ENCODE measurements at regions not wholly inside any gene's neighbourhood (a gene's known extent, or its start where the extent isn't known, plus 50 kb on each side); places are given as distances from the start of the nearest gene placed in this dataset.

DNA sequence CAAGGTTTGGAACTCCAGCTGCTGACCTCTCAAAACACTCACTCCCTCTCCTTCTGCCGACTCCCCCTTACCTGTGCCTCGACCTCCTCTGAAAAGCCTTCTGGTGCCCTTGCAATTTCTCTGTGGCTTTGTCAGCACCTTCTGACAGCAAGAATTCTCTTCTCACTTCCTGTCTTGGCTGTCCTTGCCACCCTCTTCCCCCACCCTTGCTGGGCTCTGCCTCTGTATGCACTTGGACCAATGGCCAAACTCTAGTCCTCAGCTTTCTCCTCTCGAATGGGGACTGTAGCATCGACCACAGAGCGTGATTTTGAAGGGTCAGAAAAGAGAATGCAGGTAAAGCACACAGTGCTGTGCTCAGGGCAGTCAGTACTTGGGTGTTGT is 99.0 kb downstream of the HS1BP3 start:
- dilution Hi-C loops (cut with MboI; ENCODE audit: extremely low pct_ligation_motif_present, low sequenced_read_pairs), result no loop called here
- Histone ChIP-seq H3K4me1 (ENCODE audit: control insufficient read depth, extremely low read depth, insufficient read depth, low read length) (no peaks in the 10 kb centered on the region), H3K9me3 (ENCODE audit: control insufficient read depth, low read depth, low read length) (no peaks in the 10 kb centered on the region), H3K27ac (ENCODE audit: control insufficient read depth, insufficient read depth, low read length) (no peak overlapping the region), H3K27me3 (ENCODE audit: control insufficient read depth, extremely low read depth, insufficient read depth, low read length) (no peaks in the 10 kb centered on the region), H3K9me1 (ENCODE audit: control insufficient read depth, extremely low read depth, insufficient read depth, low read length) (no peaks in the 10 kb centered on the region), H3K79me2 (ENCODE audit: control insufficient read depth, insufficient read depth, low read length) (no peaks in the 10 kb centered on the region), H3K4me2 (ENCODE audit: control insufficient read depth, extremely low read depth, insufficient read depth, low read depth, low read length) (no peak overlapping the region), H2AFZ (ENCODE audit: control insufficient read depth, low read length) (no peak overlapping the region), H3K9ac (ENCODE audit: control insufficient read depth, extremely low read depth, insufficient read depth, low read length) (no peak overlapping the region), H3K4me3 (ENCODE audit: control insufficient read depth in 2 of 3, extremely low read depth in 1 of 3, insufficient read depth in 2 of 3, low read depth in 1 of 3, low read length in 3 of 3) (no peak overlapping the region), H4K20me1 (ENCODE audit: control insufficient read depth, extremely low read depth, insufficient read depth, low read length) (no peaks in the 10 kb centered on the region), H3K36me3 (ENCODE audit: control insufficient read depth in 2 of 2, extremely low read depth in 1 of 2, insufficient read depth in 2 of 2, low read length in 2 of 2) (no peaks in the 10 kb centered on the region)
- DNase-seq (ENCODE audit: low read depth, low spot score) (no peak), FAIRE-seq (no peak)
- TF ChIP-seq, protein P1, sequence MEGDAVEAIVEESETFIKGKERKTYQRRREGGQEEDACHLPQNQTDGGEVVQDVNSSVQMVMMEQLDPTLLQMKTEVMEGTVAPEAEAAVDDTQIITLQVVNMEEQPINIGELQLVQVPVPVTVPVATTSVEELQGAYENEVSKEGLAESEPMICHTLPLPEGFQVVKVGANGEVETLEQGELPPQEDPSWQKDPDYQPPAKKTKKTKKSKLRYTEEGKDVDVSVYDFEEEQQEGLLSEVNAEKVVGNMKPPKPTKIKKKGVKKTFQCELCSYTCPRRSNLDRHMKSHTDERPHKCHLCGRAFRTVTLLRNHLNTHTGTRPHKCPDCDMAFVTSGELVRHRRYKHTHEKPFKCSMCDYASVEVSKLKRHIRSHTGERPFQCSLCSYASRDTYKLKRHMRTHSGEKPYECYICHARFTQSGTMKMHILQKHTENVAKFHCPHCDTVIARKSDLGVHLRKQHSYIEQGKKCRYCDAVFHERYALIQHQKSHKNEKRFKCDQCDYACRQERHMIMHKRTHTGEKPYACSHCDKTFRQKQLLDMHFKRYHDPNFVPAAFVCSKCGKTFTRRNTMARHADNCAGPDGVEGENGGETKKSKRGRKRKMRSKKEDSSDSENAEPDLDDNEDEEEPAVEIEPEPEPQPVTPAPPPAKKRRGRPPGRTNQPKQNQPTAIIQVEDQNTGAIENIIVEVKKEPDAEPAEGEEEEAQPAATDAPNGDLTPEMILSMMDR (optimal IDR thresholded peaks at IDR 0.05 in 1 of 3, IDR thresholded peaks at IDR 0.05 in 1 of 3, conservative IDR thresholded peaks at IDR 0.05 in 1 of 3; ENCODE audit: extremely low read depth in 1 of 3, insufficient read depth in 2 of 3, low read length in 3 of 3), result no peak
- TF ChIP-seq EZH2 (IDR thresholded peaks at IDR 0.05; ENCODE audit: low read length), result no peak

DNA sequence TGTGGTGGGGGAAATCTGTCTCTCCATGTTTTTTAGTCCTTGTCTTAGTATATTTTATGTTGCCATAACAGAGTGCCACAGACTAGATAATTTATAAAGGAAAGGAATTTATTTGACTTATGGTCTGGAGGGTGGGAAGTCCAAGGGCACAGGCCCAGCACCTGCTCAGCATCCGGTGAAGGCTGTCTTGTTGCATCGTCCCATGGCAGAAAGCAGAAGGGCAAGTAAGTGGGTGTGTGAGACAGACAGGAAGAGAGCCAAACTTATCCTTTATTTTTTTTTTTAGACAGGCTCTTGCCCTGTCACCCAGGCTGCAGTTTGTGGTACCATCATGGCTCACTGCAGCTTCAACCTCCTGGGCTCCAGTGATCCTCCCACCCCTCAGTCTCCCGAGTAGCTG is 98.1 kb downstream of the HS1BP3 start:
- Histone ChIP-seq H3K4me2 (ENCODE audit: control insufficient read depth, extremely low read depth, insufficient read depth, low read depth, low read length) (no peak overlapping the region), H3K79me2 (ENCODE audit: control insufficient read depth, insufficient read depth, low read length) (no peaks in the 10 kb centered on the region), H2AFZ (ENCODE audit: control insufficient read depth, low read length) (no peak overlapping the region), H3K4me1 (ENCODE audit: control insufficient read depth, extremely low read depth, insufficient read depth, low read length) (no peaks in the 10 kb centered on the region), H3K27ac (ENCODE audit: control insufficient read depth, insufficient read depth, low read length) (no peak overlapping the region), H3K9me1 (ENCODE audit: control insufficient read depth, extremely low read depth, insufficient read depth, low read length) (no peaks in the 10 kb centered on the region), H4K20me1 (ENCODE audit: control insufficient read depth, extremely low read depth, insufficient read depth, low read length) (no peaks in the 10 kb centered on the region), H3K9ac (ENCODE audit: control insufficient read depth, extremely low read depth, insufficient read depth, low read length) (no peak overlapping the region), H3K4me3 (ENCODE audit: control insufficient read depth in 2 of 3, extremely low read depth in 1 of 3, insufficient read depth in 2 of 3, low read depth in 1 of 3, low read length in 3 of 3) (no peak overlapping the region), H3K9me3 (ENCODE audit: control insufficient read depth, low read depth, low read length) (no peaks in the 10 kb centered on the region), H3K27me3 (ENCODE audit: control insufficient read depth, extremely low read depth, insufficient read depth, low read length) (no peaks in the 10 kb centered on the region), H3K36me3 (ENCODE audit: control insufficient read depth in 2 of 2, extremely low read depth in 1 of 2, insufficient read depth in 2 of 2, low read length in 2 of 2) (no peaks in the 10 kb centered on the region)
- DNase-seq (ENCODE audit: low read depth, low spot score) (no peak), FAIRE-seq (no peak)
- dilution Hi-C loops (cut with MboI; ENCODE audit: extremely low pct_ligation_motif_present, low sequenced_read_pairs), result no loop called here
- TF ChIP-seq, protein P1 (optimal IDR thresholded peaks at IDR 0.05 in 1 of 3, IDR thresholded peaks at IDR 0.05 in 1 of 3, conservative IDR thresholded peaks at IDR 0.05 in 1 of 3; ENCODE audit: extremely low read depth in 1 of 3, insufficient read depth in 2 of 3, low read length in 3 of 3), result no peak

Data from keratinocyte (primary cell).